ENCODE measurements at regions not wholly inside any gene's neighbourhood (a gene's known extent, or its start where the extent isn't known, plus 50 kb on each side); places are given as distances from the start of the nearest gene placed in this dataset.

- DNase-seq (ENCODE audit: extremely low read depth, low read depth) = no peak
- no peak for TF ChIP-seq CTCF (IDR thresholded peaks at IDR 0.05; ENCODE audit: low read depth, low read length)
Measured at GRCh38 chr11:79637219-79637618, 196.4 kb upstream of the TENM4 start.

- DNase-seq (ENCODE audit: extremely low read depth, low read depth) = no peak
- TF ChIP-seq CTCF (IDR thresholded peaks at IDR 0.05; ENCODE audit: low read depth, low read length) = no peak
Measured at GRCh38 chr11:79634905-79635304, 194.1 kb upstream of the TENM4 start.

GRCh38 chr11:79627281-79627680, 186.5 kb upstream of the TENM4 start:
- TF ChIP-seq CTCF (IDR thresholded peaks at IDR 0.05; ENCODE audit: low read depth, low read length) = no peak
- DNase-seq (ENCODE audit: extremely low read depth, low read depth) = no peak

- no peak for TF ChIP-seq CTCF (IDR thresholded peaks at IDR 0.05; ENCODE audit: low read depth, low read length)
- no peak for DNase-seq (ENCODE audit: extremely low read depth, low read depth)
Measured at GRCh38 chr11:79626135-79627075, 185.6 kb upstream of the TENM4 start.

GRCh38 chr11:79623375-79623774, 182.5 kb upstream of the TENM4 start:
- no peak for TF ChIP-seq CTCF (IDR thresholded peaks at IDR 0.05; ENCODE audit: low read depth, low read length)
- no peak for DNase-seq (ENCODE audit: extremely low read depth, low read depth)

GRCh38 chr11:79617561-79617960, 176.7 kb upstream of the TENM4 start:
- no peak for TF ChIP-seq CTCF (IDR thresholded peaks at IDR 0.05; ENCODE audit: low read depth, low read length)
- DNase-seq (ENCODE audit: extremely low read depth, low read depth) = no peak

GRCh38 chr11:79616392-79616851, 175.6 kb upstream of the TENM4 start:
- no peak for DNase-seq (ENCODE audit: extremely low read depth, low read depth)

More at GRCh38 chr11:79616392-79616851, 175.6 kb upstream of the TENM4 start:
- TF ChIP-seq CTCF (IDR thresholded peaks at IDR 0.05; ENCODE audit: low read depth, low read length) = no peak

Data from AG09319 (cell line).